ENCODE measurements at regions not wholly inside any gene's neighbourhood (a gene's known extent, or its start where the extent isn't known, plus 50 kb on each side); places are given as distances from the start of the nearest gene placed in this dataset.

DNA sequence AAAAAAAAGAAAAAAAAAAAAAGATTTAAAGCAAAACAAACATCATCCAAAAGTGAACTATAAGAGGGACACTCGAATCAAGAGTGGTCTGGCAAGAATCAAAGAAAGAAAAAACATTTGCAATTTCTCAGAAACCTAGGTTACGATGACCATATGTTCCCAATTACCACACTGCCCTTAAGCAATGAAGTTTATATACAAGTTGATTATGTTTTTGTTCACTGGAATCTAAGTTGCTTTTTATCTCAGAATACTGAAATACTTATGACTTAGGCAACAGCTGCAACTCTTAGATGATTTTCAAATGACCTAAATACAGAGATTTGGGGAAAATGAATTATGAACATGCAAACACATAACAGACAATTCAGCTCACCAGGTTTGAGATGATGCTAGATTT lies 597.1 kb upstream of the CHAC2 start (continued):
- TF ChIP-seq, protein P1, sequence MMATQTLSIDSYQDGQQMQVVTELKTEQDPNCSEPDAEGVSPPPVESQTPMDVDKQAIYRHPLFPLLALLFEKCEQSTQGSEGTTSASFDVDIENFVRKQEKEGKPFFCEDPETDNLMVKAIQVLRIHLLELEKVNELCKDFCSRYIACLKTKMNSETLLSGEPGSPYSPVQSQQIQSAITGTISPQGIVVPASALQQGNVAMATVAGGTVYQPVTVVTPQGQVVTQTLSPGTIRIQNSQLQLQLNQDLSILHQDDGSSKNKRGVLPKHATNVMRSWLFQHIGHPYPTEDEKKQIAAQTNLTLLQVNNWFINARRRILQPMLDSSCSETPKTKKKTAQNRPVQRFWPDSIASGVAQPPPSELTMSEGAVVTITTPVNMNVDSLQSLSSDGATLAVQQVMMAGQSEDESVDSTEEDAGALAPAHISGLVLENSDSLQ (IDR thresholded peaks at IDR 0.05), result no peak
- no peak for TF ChIP-seq SIX5 (IDR thresholded peaks at IDR 0.05; ENCODE audit: low read depth, low read length, severe bottlenecking)
- TF ChIP-seq SMAD1 (IDR thresholded peaks at IDR 0.05; ENCODE audit: low read depth, partially characterized antibody), result no peak
- TF ChIP-seq CREM (IDR thresholded peaks at IDR 0.05; ENCODE audit: low read depth), result no peak

DNA sequence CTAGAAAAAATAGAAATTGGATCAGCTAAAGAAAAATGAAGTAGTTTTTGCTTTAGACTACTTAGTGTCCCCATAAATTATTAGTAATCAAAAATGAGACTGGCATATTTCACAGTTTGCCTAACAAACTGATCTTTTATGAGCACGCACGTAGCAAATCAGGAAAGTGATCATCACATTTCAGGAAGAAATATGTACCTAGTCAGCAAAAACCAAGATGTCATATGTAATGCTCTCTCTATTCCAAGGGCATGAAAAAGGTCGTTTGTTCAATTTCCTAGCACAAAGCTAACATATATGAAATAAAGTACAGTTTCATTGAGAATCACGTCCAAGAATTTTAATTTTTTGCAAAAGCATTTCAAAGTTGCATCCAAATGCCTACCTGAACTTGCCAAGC lies 600.4 kb upstream of the CHAC2 start:
- no peak for FAIRE-seq
- H3K4me1 ChIP-seq (ENCODE audit: control insufficient read depth, insufficient read depth, low read length), result no peaks in the 10 kb centered on the region
- CTCF ChIA-PET, result no interaction called here
- POLR2A ChIA-PET, result no interaction called here
- H3K9me3 ChIP-seq (replicated peaks; ENCODE audit: control insufficient read depth, insufficient read depth, low read length), result no peaks in the 10 kb centered on the region
- no peak overlapping the region for H3K27ac ChIP-seq (ENCODE audit: control insufficient read depth, insufficient read depth)
- no peaks in the 10 kb centered on the region for H3K79me2 ChIP-seq (ENCODE audit: control insufficient read depth, insufficient read depth, low read length)
- no TSS peak for BruUV-seq (replicated peaks)
- 30% methylated on average over 4 of the region's 4 CpGs for WGBS (ENCODE audit: insufficient coverage, insufficient replicate concordance, low lambda C conversion rate, missing lambda C conversion rate)
- RAD21 ChIA-PET (ENCODE audit: unreplicated experiment), result no interaction called here
- TF ChIP-seq FOS (IDR thresholded peaks at IDR 0.05; ENCODE audit: borderline replicate concordance, extremely low read depth, insufficient read length) (no peak), ZSCAN29 (IDR thresholded peaks at IDR 0.05) (no peak), HDGF (IDR thresholded peaks at IDR 0.05) (no peak), EED (IDR thresholded peaks at IDR 0.05; ENCODE audit: low read depth) (no peak), RFX5 (IDR thresholded peaks at IDR 0.05; ENCODE audit: low read depth, low read length) (no peak), ZNF384 (IDR thresholded peaks at IDR 0.05; ENCODE audit: borderline replicate concordance, low read depth, low read length) (no peak), ZZZ3 (IDR thresholded peaks at IDR 0.05; ENCODE audit: control insufficient read depth, insufficient read length, low read depth) (no peak), WRNIP1 (IDR thresholded peaks at IDR 0.05; ENCODE audit: borderline replicate concordance, low read depth, low read length) (no peak), TCF12 (IDR thresholded peaks at IDR 0.05; ENCODE audit: low read depth, low read length) (no peak), MXI1 (IDR thresholded peaks at IDR 0.05; ENCODE audit: low read depth, low read length) (no peak), EZH2 (IDR thresholded peaks at IDR 0.05; ENCODE audit: borderline replicate concordance, control insufficient read depth, low read depth, low read length) (no peak), SP1 (IDR thresholded peaks at IDR 0.05; ENCODE audit: low read depth, low read length) (no peak)
- TF ChIP-seq, protein P2, sequence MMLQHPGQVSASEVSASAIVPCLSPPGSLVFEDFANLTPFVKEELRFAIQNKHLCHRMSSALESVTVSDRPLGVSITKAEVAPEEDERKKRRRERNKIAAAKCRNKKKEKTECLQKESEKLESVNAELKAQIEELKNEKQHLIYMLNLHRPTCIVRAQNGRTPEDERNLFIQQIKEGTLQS (IDR thresholded peaks at IDR 0.05; ENCODE audit: borderline replicate concordance, extremely low read depth, low read depth, low read length), result no peak
- TF ChIP-seq, protein P3, sequence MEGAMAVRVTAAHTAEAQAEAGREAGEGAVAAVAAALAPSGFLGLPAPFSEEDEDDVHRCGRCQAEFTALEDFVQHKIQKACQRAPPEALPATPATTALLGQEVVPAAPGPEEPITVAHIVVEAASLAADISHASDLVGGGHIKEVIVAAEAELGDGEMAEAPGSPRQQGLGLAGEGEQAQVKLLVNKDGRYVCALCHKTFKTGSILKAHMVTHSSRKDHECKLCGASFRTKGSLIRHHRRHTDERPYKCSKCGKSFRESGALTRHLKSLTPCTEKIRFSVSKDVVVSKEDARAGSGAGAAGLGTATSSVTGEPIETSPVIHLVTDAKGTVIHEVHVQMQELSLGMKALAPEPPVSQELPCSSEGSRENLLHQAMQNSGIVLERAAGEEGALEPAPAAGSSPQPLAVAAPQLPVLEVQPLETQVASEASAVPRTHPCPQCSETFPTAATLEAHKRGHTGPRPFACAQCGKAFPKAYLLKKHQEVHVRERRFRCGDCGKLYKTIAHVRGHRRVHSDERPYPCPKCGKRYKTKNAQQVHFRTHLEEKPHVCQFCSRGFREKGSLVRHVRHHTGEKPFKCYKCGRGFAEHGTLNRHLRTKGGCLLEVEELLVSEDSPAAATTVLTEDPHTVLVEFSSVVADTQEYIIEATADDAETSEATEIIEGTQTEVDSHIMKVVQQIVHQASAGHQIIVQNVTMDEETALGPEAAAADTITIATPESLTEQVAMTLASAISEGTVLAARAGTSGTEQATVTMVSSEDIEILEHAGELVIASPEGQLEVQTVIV (IDR thresholded peaks at IDR 0.05; ENCODE audit: borderline replicate concordance, partially characterized antibody), result no peak
- intact Hi-C loops (cut with micrococcal nuclease; ENCODE audit: unreplicated experiment), result no loop called here
- in situ Hi-C loops (cut with MboI), result no loop called here
- no peak overlapping the region for H3K4me3 ChIP-seq
- no peak for ATAC-seq
- DNase-seq (ENCODE audit: low read depth, low spot score), result no peak
- SMC1A ChIA-PET (ENCODE audit: uncharacterized antibody, unreplicated experiment), result no interaction called here
- no peaks in the 10 kb centered on the region for H4K20me1 ChIP-seq (ENCODE audit: control insufficient read depth, insufficient read depth)
- H2AFZ ChIP-seq (ENCODE audit: control insufficient read depth, low read depth, low read length), result no peak overlapping the region
- no peaks in the 10 kb centered on the region for H3K36me3 ChIP-seq (ENCODE audit: control insufficient read depth in 2 of 2, insufficient read depth in 2 of 2, low read length in 1 of 2)
- no peak overlapping the region for H3K4me2 ChIP-seq (ENCODE audit: control insufficient read depth, insufficient read depth)
- H3K9ac ChIP-seq (ENCODE audit: control insufficient read depth, insufficient read depth, low read length), result no peak overlapping the region
- H3K27me3 ChIP-seq (replicated peaks in 1 of 2; ENCODE audit: control insufficient read depth in 2 of 2, insufficient read depth in 2 of 2, low read length in 1 of 2), result no peaks in the 10 kb centered on the region
